Body of pancreas (tissue), 4 donors: ENCODE measurements at regions not wholly inside any gene's neighbourhood (a gene's known extent, or its start where the extent isn't known, plus 50 kb on each side); places are given as distances from the start of the nearest gene placed in this dataset.

Source experiments
- ATAC-seq: fragments of 150-250 bp; one replicate; pipeline ENCODE4 v1.9.1; 2016
- DNase-seq, 4 donors: peaks; one replicate each; pipeline ENCODE4 v3.0.0-alpha.2; 2019
- H3K27ac ChIP-seq, 4 donors: fragments of 200-600 bp; sonication (generic); 1 replicate in 3 of 4; 2 replicates in 1 of 4; pipeline versions ENCODE4 v1.5.1 to v1.6.1; 2016 to 2019; ENCODE audit warnings: mild to moderate bottlenecking in 1 of 4, mixed read lengths in 1 of 4, moderate library complexity in 1 of 4
- H3K27me3 ChIP-seq, 2 donors: fragments of 200-600 bp; sonication (generic); one replicate each; pipeline ENCODE4 v1.6.0; 2016; ENCODE audit warnings: mild to moderate bottlenecking in 1 of 2
- H3K36me3 ChIP-seq, 2 donors: fragments of 200-600 bp; sonication (generic); replicated peaks in 1 of 2; 2 replicates each; pipeline ENCODE4 v1.5.1; 2016; ENCODE audit warnings: low read depth in 2 of 2; ENCODE audit not compliant: insufficient read depth in 1 of 2
- H3K4me1 ChIP-seq: fragments of 200-600 bp; sonication (generic); one replicate; pipeline ENCODE4 v1.6.0; 2016
- H3K4me3 ChIP-seq, 2 donors: fragments of 200-600 bp; sonication (generic); 1 replicate in 1 of 2; 2 replicates in 1 of 2; pipeline ENCODE4 v1.5.1; 2016 to 2019
- H3K9me3 ChIP-seq, 3 donors: fragments of 200-600 bp; sonication (generic); 1 replicate in 2 of 3; 2 replicates in 1 of 3; pipeline ENCODE4 v1.5.1; 2016
- CTCF ChIP-seq, 7 experiments: fragments of 450-650 bp in 4 of 7; fragments of 200-600 bp in 3 of 7; sonication (generic) in 3 of 7; IDR thresholded peaks; one replicate each; pipeline ENCODE4 v1.5.1; 2016 to 2019; ENCODE audit warnings: antibody characterized with exemption in 7 of 7
- POLR2A ChIP-seq, 3 donors: fragments of 450-650 bp; IDR thresholded peaks; one replicate each; pipeline ENCODE4 v1.6.1; 2016; ENCODE audit warnings: antibody characterized with exemption in 3 of 3, mild to moderate bottlenecking in 2 of 3
- WGBS, 2 donors: methylation state at CpG; one replicate each; pipeline ENCODE4 v1.1.5; 2017; 5-methylcytosine and 5-hydroxymethylcytosine counted together
- intact Hi-C: fragments of 100-400 bp; cut with DNase I; formaldehyde crosslinking; loops from one replicate; pipeline ENCODE4 v1.15.1; 2023

DNA sequence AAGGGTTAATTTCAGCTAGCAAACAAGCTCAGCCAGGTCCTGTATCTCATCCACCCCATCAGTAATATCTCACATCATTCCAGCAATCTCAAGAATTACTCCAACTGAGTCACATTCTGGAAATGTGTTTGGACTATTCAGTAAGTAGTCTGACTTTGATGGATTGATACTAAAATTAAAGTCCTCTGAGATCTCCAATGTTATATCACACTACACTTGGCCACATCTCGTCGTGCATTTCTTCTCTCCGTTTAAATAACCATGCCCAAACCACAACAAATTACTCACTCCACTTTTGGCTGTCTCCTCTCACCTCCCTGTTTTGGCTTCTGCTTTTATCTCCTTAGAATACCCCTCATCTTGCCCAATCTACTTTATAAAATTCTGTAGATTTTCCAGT lies 292.2 kb downstream of the PYDC2 start:
- H3K4me3 ChIP-seq: no peak overlapping the region
- TF ChIP-seq POLR2A (IDR thresholded peaks at IDR 0.05) (no peak), CTCF (IDR thresholded peaks at IDR 0.05) (no peak)
- H3K27ac ChIP-seq: no peak overlapping the region
- no peaks in the 10 kb centered on the region for H3K9me3 ChIP-seq
- no peaks in the 10 kb centered on the region for H3K4me1 ChIP-seq
- intact Hi-C loops: no loop called here
- H3K36me3 ChIP-seq: no peaks in the 10 kb centered on the region
- no peak for ATAC-seq
- 56% methylated on average over 3 of the region's 3 CpGs for WGBS, 2 donors
- no peak for DNase-seq
- no peaks in the 10 kb centered on the region for H3K27me3 ChIP-seq

DNA sequence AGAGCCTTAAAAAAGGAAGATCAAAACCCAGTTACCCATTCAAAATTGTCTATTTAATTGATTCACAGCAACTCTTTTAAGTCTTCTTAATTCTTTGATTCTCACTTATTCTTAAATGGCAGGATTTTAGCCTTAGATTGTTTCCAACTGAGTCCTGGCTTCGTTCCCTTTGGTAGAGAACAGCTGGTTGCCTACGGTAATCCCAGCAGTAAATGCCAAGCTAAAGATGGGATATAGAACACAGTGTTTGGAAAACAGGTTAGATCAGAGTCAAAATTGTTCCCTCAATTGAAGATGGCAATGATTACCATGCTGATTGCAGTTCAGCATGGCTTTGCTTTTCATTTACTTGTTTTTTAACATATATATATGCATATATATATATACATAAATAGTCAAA lies 300.9 kb downstream of the PYDC2 start:
- H3K4me3 ChIP-seq: no peak overlapping the region
- WGBS, 2 donors: 52 to 74% methylated on average over 2 of the region's 2 CpGs
- H3K27ac ChIP-seq: no peak overlapping the region
- intact Hi-C loops: no loop called here
- TF ChIP-seq POLR2A (IDR thresholded peaks at IDR 0.05) (no peak), CTCF (IDR thresholded peaks at IDR 0.05) (no peak)
- H3K36me3 ChIP-seq: no peaks in the 10 kb centered on the region
- no peak for ATAC-seq
- no peaks in the 10 kb centered on the region for H3K9me3 ChIP-seq
- DNase-seq: no peak
- H3K4me1 ChIP-seq: no peaks in the 10 kb centered on the region
- H3K27me3 ChIP-seq: no peaks in the 10 kb centered on the region

GRCh38 chr3:191762323-191762960 lies 301.5 kb downstream of the PYDC2 start:
- DNase-seq: no peak
- no peak for ATAC-seq

DNA sequence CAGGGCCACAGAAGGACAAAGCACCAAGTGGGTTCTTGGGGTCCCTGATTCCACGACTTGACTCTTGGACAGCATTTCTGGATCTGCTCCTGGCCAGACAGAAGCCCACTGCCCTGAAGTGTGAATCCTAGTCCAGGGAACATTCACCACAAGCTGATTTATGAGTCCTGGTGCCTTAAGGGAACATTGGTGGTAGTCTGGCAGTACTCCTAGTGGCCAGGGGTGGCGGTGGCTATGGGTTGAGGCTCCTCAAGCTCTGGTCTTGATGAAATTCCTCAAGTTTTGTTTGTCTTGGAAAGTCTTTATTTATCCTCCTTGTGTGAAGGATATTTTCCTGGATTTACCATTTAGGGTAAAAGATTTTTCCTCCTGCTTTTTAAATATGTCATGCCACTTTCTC lies 307.5 kb downstream of the PYDC2 start:
- DNase-seq (no peak), ATAC-seq (no peak)
- no peaks in the 10 kb centered on the region for H3K27me3 ChIP-seq
- H3K36me3 ChIP-seq: no peaks in the 10 kb centered on the region
- TF ChIP-seq CTCF (IDR thresholded peaks at IDR 0.05) (no peak), POLR2A (IDR thresholded peaks at IDR 0.05) (no peak)
- intact Hi-C loops: no loop called here
- no peaks in the 10 kb centered on the region for H3K4me1 ChIP-seq
- no peak overlapping the region for H3K4me3 ChIP-seq
- H3K27ac ChIP-seq: no peak overlapping the region
- H3K9me3 ChIP-seq: no peaks in the 10 kb centered on the region
- 45 to 63% methylated on average over 2 of the region's 2 CpGs for WGBS, 2 donors

More at GRCh38 chr3:191762323-191762960, 301.5 kb downstream of the PYDC2 start:
- Histone ChIP-seq H3K27me3 (no peaks in the 10 kb centered on the region), H3K4me3 (no peak overlapping the region), H3K9me3 (no peaks in the 10 kb centered on the region), H3K27ac (no peak overlapping the region), H3K36me3 (no peaks in the 10 kb centered on the region), H3K4me1 (no peaks in the 10 kb centered on the region)
- 29 to 36% methylated on average over 5 of the region's 5 CpGs for WGBS, 2 donors
- intact Hi-C loops: no loop called here
- TF ChIP-seq POLR2A (IDR thresholded peaks at IDR 0.05) (no peak), CTCF (IDR thresholded peaks at IDR 0.05) (no peak)

DNA sequence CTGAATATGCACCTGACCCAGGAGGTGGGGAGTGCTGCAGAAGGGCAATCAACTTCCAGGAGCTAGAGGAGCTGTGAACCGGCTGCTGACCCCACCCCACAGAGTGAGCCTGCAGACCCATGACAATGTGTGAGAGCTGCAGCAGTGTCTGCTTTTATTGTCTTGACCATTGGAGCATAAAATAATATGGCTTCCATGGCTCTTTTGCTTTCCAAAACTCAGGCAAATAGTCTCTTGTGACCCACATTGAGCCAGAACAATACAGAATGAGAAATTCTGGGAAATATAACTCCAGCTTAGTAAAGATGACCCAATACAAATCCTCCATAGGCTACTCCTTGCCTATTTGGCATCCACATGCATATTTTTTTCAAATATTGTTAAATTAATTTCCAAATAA lies 309.6 kb downstream of the PYDC2 start:
- Histone ChIP-seq H3K36me3 (no peaks in the 10 kb centered on the region), H3K27ac (no peak overlapping the region), H3K4me1 (no peaks in the 10 kb centered on the region), H3K4me3 (no peak overlapping the region), H3K27me3 (no peaks in the 10 kb centered on the region), H3K9me3 (no peaks in the 10 kb centered on the region)
- TF ChIP-seq CTCF (IDR thresholded peaks at IDR 0.05) (no peak), POLR2A (IDR thresholded peaks at IDR 0.05) (no peak)
- WGBS, 2 donors: 41 to 64% methylated on average over 1 of the region's 1 CpG
- intact Hi-C loops: no loop called here
- DNase-seq: no peak
- no peak for ATAC-seq
